Smooth muscle cell (in vitro differentiated cells): ENCODE measurements at regions not wholly inside any gene's neighbourhood (a gene's known extent, or its start where the extent isn't known, plus 50 kb on each side); places are given as distances from the start of the nearest gene placed in this dataset.

Source experiments
- DNase-seq: peaks from one replicate; lab custom pipeline; 2025; ENCODE audit not compliant: unreplicated experiment; lab: John Stamatoyannopoulos, UW
- H2AFZ ChIP-seq: fragments of 200-600 bp; sonication (generic); 2 replicates; pipeline ENCODE4 v1.6.0; 2016; ENCODE audit warnings: antibody characterized with exemption, low read depth, mild to moderate bottlenecking
- H3F3A ChIP-seq: fragments of 200-600 bp; sonication (generic); 2 replicates; pipeline ENCODE4 v1.6.0; 2017; ENCODE audit warnings: antibody characterized with exemption, low read depth
- H3K27ac ChIP-seq: fragments of 200-600 bp; sonication (generic); 2 replicates; pipeline ENCODE4 v1.5.1; 2016; ENCODE audit warnings: low read depth, mild to moderate bottlenecking
- H3K27me3 ChIP-seq: fragments of 200-600 bp; sonication (generic); 2 replicates; pipeline ENCODE4 v1.6.1; 2016; ENCODE audit warnings: low read depth, mild to moderate bottlenecking
- H3K36me3 ChIP-seq: fragments of 200-600 bp; sonication (generic); 2 replicates; pipeline ENCODE4 v1.5.1; 2016; ENCODE audit warnings: low read depth
- H3K4me1 ChIP-seq: fragments of 200-600 bp; sonication (generic); 2 replicates; pipeline ENCODE4 v1.5.1; 2016; ENCODE audit warnings: low read depth
- H3K4me2 ChIP-seq: fragments of 200-600 bp; sonication (generic); 2 replicates; pipeline ENCODE4 v1.6.0; 2016; ENCODE audit warnings: mild to moderate bottlenecking
- H3K4me3 ChIP-seq: fragments of 200-600 bp; sonication (generic); 2 replicates; pipeline ENCODE4 v1.5.1; 2016; ENCODE audit warnings: mild to moderate bottlenecking
- H3K79me2 ChIP-seq: fragments of 200-600 bp; sonication (generic); 2 replicates; pipeline ENCODE4 v1.6.0; 2016; ENCODE audit warnings: low read depth, mild to moderate bottlenecking
- H3K9ac ChIP-seq: fragments of 200-600 bp; sonication (generic); 2 replicates; pipeline ENCODE4 v1.6.0; 2016; ENCODE audit warnings: low read depth
- H3K9me3 ChIP-seq: fragments of 200-600 bp; sonication (generic); replicated peaks from 2 replicates; pipeline ENCODE4 v1.5.1; 2016; ENCODE audit warnings: low read depth
- H4K20me1 ChIP-seq: fragments of 200-600 bp; sonication (generic); 2 replicates; pipeline ENCODE4 v1.6.0; 2016; ENCODE audit warnings: low read depth
- CTCF ChIP-seq: fragments of 200-600 bp; sonication (generic); IDR thresholded peaks from 2 replicates; pipeline ENCODE4 v1.5.1; 2017; ENCODE audit warnings: borderline replicate concordance, mild to moderate bottlenecking, antibody characterized with exemption; ENCODE audit not compliant: insufficient read depth, poor library complexity, severe bottlenecking
- WGBS: methylation state at CpG from one replicate; pipeline ENCODE4 v1.1.7; 2016; ENCODE audit warnings: low lambda C conversion rate; 5-methylcytosine and 5-hydroxymethylcytosine counted together

DNA sequence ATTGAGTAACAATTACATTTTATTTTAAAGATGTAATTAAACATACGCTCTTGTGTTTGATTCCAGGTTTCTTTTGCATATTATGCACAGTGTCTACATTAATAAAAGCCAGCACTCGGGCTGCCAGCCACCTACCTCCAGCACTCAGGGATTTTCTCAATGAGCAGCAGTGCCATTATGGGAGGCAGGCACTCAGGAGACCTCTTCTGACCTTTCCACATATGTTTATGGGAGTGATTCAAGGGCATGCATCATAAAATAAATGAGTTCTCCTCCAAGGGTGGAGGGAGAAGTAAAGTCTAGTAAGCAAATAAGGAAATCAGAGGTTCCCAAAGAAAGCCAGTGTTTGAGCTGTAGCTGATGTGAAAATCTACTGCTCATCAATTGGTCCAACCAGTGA is 119.8 kb upstream of the IRX2 start:
- DNase-seq: no peak
- Histone ChIP-seq H3K36me3 (no peaks in the 10 kb centered on the region), H3F3A (no peaks in the 10 kb centered on the region), H3K9ac (no peak overlapping the region), H3K4me1 (no peaks in the 10 kb centered on the region), H3K4me3 (no peak overlapping the region), H3K27ac (no peak overlapping the region), H3K79me2 (no peaks in the 10 kb centered on the region), H3K4me2 (no peak overlapping the region), H3K9me3 (no peaks in the 10 kb centered on the region), H2AFZ (no peak overlapping the region), H4K20me1 (no peaks in the 10 kb centered on the region), H3K27me3 (no peaks in the 10 kb centered on the region)
- no peak for TF ChIP-seq CTCF
- WGBS: 84% methylated on average over 2 of the region's 2 CpGs

GRCh38 chr5:2869471-2869870 is 118.0 kb upstream of the IRX2 start:
- Histone ChIP-seq H3K79me2 (no peaks in the 10 kb centered on the region), H3K4me3 (no peak overlapping the region), H3K9ac (no peak overlapping the region), H3K27me3 (no peaks in the 10 kb centered on the region), H4K20me1 (no peaks in the 10 kb centered on the region), H3K4me1 (no peaks in the 10 kb centered on the region), H2AFZ (no peak overlapping the region), H3F3A (no peaks in the 10 kb centered on the region), H3K36me3 (no peaks in the 10 kb centered on the region), H3K27ac (no peak overlapping the region), H3K4me2 (no peak overlapping the region), H3K9me3 (no peaks in the 10 kb centered on the region)
- no peak for TF ChIP-seq CTCF
- no peak for DNase-seq
- WGBS: 92% methylated on average over 6 of the region's 6 CpGs

DNA sequence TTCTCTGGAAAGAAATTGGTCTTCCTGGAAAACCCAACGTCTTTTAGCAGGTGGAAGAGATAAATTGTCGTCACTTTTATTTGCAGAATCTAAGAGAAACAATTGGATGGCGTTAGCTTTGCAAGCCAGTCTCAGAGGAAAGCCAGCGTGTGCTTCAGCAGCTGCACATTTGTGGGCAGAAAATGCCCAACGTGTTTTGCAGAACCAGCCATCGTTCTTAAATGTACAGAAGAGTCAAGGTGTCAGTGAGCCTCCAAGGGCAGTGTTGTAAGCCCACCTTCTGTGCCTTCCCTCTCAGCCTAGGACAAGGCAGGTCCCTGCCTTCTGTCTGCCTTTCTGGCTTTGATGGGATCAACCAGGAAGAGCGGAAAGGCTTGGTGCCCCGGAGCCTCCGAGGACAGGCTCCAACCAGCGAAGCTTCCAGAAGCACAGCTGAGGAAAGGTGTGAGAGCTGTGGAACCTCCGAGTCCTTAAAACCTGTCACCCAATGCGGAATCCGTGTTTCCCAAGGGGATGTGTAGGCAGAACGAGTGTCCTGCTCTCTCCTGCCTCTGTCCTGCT is 116.0 kb upstream of the IRX2 start:
- Histone ChIP-seq H3K4me1 (no peaks in the 10 kb centered on the region), H3K36me3 (no peaks in the 10 kb centered on the region), H3F3A (no peaks in the 10 kb centered on the region), H3K79me2 (no peaks in the 10 kb centered on the region), H3K27me3 (no peaks in the 10 kb centered on the region), H3K4me3 (no peak overlapping the region), H2AFZ (no peak overlapping the region), H3K9ac (no peak overlapping the region), H4K20me1 (no peaks in the 10 kb centered on the region), H3K4me2 (no peak overlapping the region), H3K9me3 (no peaks in the 10 kb centered on the region), H3K27ac (no peak overlapping the region)
- WGBS: 90% methylated on average over 14 of the region's 14 CpGs
- TF ChIP-seq CTCF: no peak
- DNase-seq: no peak

DNA sequence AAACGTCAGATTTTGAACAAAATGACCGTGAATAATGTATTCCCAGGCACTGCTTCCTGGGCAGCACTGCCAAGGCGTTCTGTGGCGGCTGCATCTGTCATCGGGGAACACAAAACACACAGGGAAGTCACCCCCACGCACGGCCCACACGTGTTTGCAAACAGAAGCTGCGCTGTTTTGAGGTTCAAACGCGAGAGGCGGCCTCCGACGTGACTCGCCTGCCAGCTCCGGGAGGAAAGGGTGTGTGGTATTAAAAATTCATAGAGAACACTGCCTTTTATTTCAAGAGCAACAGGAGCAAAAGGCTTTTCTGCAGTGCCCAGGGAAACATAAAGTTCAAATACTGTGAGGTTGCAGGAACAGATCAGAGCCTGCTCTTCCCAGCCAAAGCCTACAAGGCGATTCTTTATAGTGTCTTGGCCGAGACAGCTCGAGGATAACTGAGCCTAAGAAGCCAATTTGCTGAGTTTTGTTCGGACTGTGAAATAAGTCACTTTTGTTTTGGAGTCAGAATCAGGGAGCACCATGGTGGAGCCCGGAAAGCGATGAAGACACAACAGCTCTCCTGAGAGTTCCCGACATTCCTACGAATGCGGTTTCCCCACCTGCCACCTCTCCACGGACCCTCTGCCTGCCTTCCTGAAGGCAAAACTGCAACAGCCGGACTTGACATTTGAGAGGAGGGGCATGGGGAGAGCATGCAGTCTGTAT is 115.3 kb upstream of the IRX2 start:
- 93% methylated on average over 27 of the region's 27 CpGs for WGBS
- no peak overlapping the region for H3K9ac ChIP-seq
- H3K27ac ChIP-seq: no peak overlapping the region
- no peaks in the 10 kb centered on the region for H3K79me2 ChIP-seq
- no peaks in the 10 kb centered on the region for H3K36me3 ChIP-seq
- no peaks in the 10 kb centered on the region for H3K4me1 ChIP-seq
- DNase-seq: no peak
- H2AFZ ChIP-seq: no peak overlapping the region
- TF ChIP-seq CTCF: no peak
- H4K20me1 ChIP-seq: no peaks in the 10 kb centered on the region
- H3K27me3 ChIP-seq: no peaks in the 10 kb centered on the region
- H3F3A ChIP-seq: no peaks in the 10 kb centered on the region
- H3K4me2 ChIP-seq: no peak overlapping the region
- H3K9me3 ChIP-seq: no peaks in the 10 kb centered on the region
- no peak overlapping the region for H3K4me3 ChIP-seq
